Trophoblast cell (in vitro differentiated cells and primary cell): ENCODE measurements at regions not wholly inside any gene's neighbourhood (a gene's known extent, or its start where the extent isn't known, plus 50 kb on each side); places are given as distances from the start of the nearest gene placed in this dataset.

Experiments
- DNase-seq, 2 donors: peaks; one replicate each; pipeline ENCODE4 v3.0.0-alpha.2; 2016
- H2AFZ ChIP-seq: 2 replicates; pipeline ENCODE4 v1.6.1; 2013; ENCODE audit warnings: low read length, moderate library complexity, mild to moderate bottlenecking; ENCODE audit not compliant: insufficient read depth, poor library complexity
- H2AK5ac ChIP-seq: 2 replicates; pipeline ENCODE4 v1.6.1; 2013; ENCODE audit warnings: mild to moderate bottlenecking, low read length
- H2BK120ac ChIP-seq: 2 replicates; pipeline ENCODE4 v1.6.1; 2013; ENCODE audit warnings: low read length, mild to moderate bottlenecking, moderate library complexity; ENCODE audit not compliant: insufficient read depth, poor library complexity
- H2BK12ac ChIP-seq: 2 replicates; pipeline ENCODE4 v1.6.1; 2013; ENCODE audit warnings: mild to moderate bottlenecking, low read length, moderate library complexity
- H2BK5ac ChIP-seq: 2 replicates; pipeline ENCODE4 v1.6.1; 2013; ENCODE audit warnings: low read length, low read depth, moderate library complexity, mild to moderate bottlenecking; ENCODE audit not compliant: poor library complexity
- H3K14ac ChIP-seq: 2 replicates; pipeline ENCODE4 v1.6.1; 2013; ENCODE audit warnings: mild to moderate bottlenecking, low read length
- H3K18ac ChIP-seq: 2 replicates; pipeline ENCODE4 v1.6.1; 2013; ENCODE audit warnings: mild to moderate bottlenecking, low read length
- H3K23ac ChIP-seq: 2 replicates; pipeline ENCODE4 v1.6.1; 2013; ENCODE audit warnings: low read length
- H3K27ac ChIP-seq: 2 replicates; pipeline ENCODE4 v1.5.1; 2013; ENCODE audit warnings: low read depth, mild to moderate bottlenecking, inconsistent platforms, low read length, moderate library complexity
- H3K27me3 ChIP-seq: 2 replicates; pipeline ENCODE4 v1.6.1; 2013; ENCODE audit warnings: inconsistent platforms, mild to moderate bottlenecking, low read length, moderate library complexity; ENCODE audit not compliant: insufficient read depth
- H3K36me3 ChIP-seq, 2 experiments: 1 replicate in 1 of 2; 2 replicates in 1 of 2; pipeline ENCODE4 v1.6.1; 2013; ENCODE audit warnings: low read length in 2 of 2, mild to moderate bottlenecking in 2 of 2, moderate library complexity in 1 of 2; ENCODE audit not compliant: insufficient read depth in 2 of 2, control insufficient read depth in 1 of 2
- H3K4ac ChIP-seq: 2 replicates; pipeline ENCODE4 v1.6.1; 2013; ENCODE audit warnings: low read depth, mild to moderate bottlenecking, low read length, moderate library complexity
- H3K4me1 ChIP-seq, 2 experiments: 1 replicate in 1 of 2; 2 replicates in 1 of 2; pipeline ENCODE4 v1.6.1; 2013; ENCODE audit warnings: low read length in 2 of 2, mild to moderate bottlenecking in 2 of 2, moderate library complexity in 1 of 2; ENCODE audit not compliant: insufficient read depth in 2 of 2, control insufficient read depth in 1 of 2
- H3K4me2 ChIP-seq: 2 replicates; pipeline ENCODE4 v1.6.1; 2013; ENCODE audit warnings: inconsistent platforms, mild to moderate bottlenecking, low read length, moderate library complexity
- H3K4me3 ChIP-seq: 2 replicates; pipeline ENCODE4 v1.5.1; 2013; ENCODE audit warnings: mild to moderate bottlenecking, low read depth, low read length, inconsistent platforms
- H3K79me1 ChIP-seq: one replicate; pipeline ENCODE4 v1.6.1; 2013; ENCODE audit warnings: low read length
- H3K79me2 ChIP-seq: 2 replicates; pipeline ENCODE4 v1.6.1; 2013; ENCODE audit warnings: low read length, mild to moderate bottlenecking; ENCODE audit not compliant: control insufficient read depth, insufficient read depth, poor library complexity
- H3K9ac ChIP-seq: 2 replicates; pipeline ENCODE4 v1.6.1; 2013; ENCODE audit warnings: mild to moderate bottlenecking, low read length
- H3K9me3 ChIP-seq: 2 replicates; pipeline ENCODE4 v1.6.1; 2013; ENCODE audit warnings: low read depth, mild to moderate bottlenecking, control low read depth, inconsistent platforms, low read length; ENCODE audit not compliant: insufficient read depth
- H4K12ac ChIP-seq: 2 replicates; pipeline ENCODE4 v1.6.1; 2013; ENCODE audit warnings: low read depth, mild to moderate bottlenecking, low read length, moderate library complexity
- H4K8ac ChIP-seq: 2 replicates; pipeline ENCODE4 v1.6.1; 2013; ENCODE audit warnings: low read depth, mild to moderate bottlenecking, low read length, moderate library complexity
- H4K91ac ChIP-seq: one replicate; pipeline ENCODE4 v1.6.1; 2013; ENCODE audit warnings: low read depth, mild to moderate bottlenecking, low read length, moderate library complexity
- WGBS: extraction: QIAGEN DNeasy Blood & Tissue Kit; methylation state at CpG from one replicate; pipeline ENCODE4 v1.1.7; 2013; ENCODE audit warnings: missing lambda C conversion rate; ENCODE audit not compliant: insufficient read length, insufficient coverage; ENCODE audit errors: extremely low coverage; 5-methylcytosine and 5-hydroxymethylcytosine counted together

GRCh38 chr17:63250830-63251229 is 195.3 kb downstream of the CYB561 start:
- 100% methylated on average over 1 of the region's 3 CpGs for WGBS
- DNase-seq: no peak
- Histone ChIP-seq H4K8ac (no peak overlapping the region), H3K36me3 (peaks cover 2% of the 10 kb centered on the region in 2 experiments), H3K27ac (no peak overlapping the region), H3K79me2 (no peaks in the 10 kb centered on the region), H2BK5ac (no peak overlapping the region), H2BK120ac (no peak overlapping the region), H3K18ac (no peak overlapping the region), H2BK12ac (no peak overlapping the region), H3K4me3 (no peak overlapping the region), H3K4me1 (no peaks in the 10 kb centered on the region), H3K79me1 (no peaks in the 10 kb centered on the region), H3K9ac (no peak overlapping the region), H4K91ac (no peak overlapping the region), H3K4ac (no peak overlapping the region), H3K27me3 (no peaks in the 10 kb centered on the region), H4K12ac (no peak overlapping the region), H3K9me3 (no peaks in the 10 kb centered on the region), H2AK5ac (no peak overlapping the region), H2AFZ (no peak overlapping the region), H3K4me2 (no peak overlapping the region), H3K23ac (no peak overlapping the region), H3K14ac (no peak overlapping the region)

- DNase-seq: no peak
- Histone ChIP-seq H2BK120ac (no peak overlapping the region), H3K36me3 (peaks cover 6 to 8% of the 10 kb centered on the region in 2 experiments), H3K79me1 (no peaks in the 10 kb centered on the region), H3K27ac (no peak overlapping the region), H3K27me3 (no peaks in the 10 kb centered on the region), H3K4me1 (no peaks in the 10 kb centered on the region), H3K9ac (no peak overlapping the region), H3K14ac (no peak overlapping the region), H3K4me2 (no peak overlapping the region), H3K18ac (no peak overlapping the region), H4K8ac (no peak overlapping the region), H2BK5ac (no peak overlapping the region), H2AFZ (no peak overlapping the region), H4K12ac (no peak overlapping the region), H3K4me3 (no peak overlapping the region), H3K9me3 (no peaks in the 10 kb centered on the region), H2AK5ac (no peak overlapping the region), H4K91ac (no peak overlapping the region), H3K4ac (no peak overlapping the region), H3K23ac (no peak overlapping the region), H2BK12ac (no peak overlapping the region), H3K79me2 (peaks cover 2% of the 10 kb centered on the region)
- WGBS: no CpG with 5 or more reads among the region's 3 CpGs
Measured at GRCh38 chr17:63258785-63259184, 187.3 kb downstream of the CYB561 start.

- H3K79me1 ChIP-seq: no peaks in the 10 kb centered on the region
- H3K9ac ChIP-seq: no peak overlapping the region
- H3K4me2 ChIP-seq: no peak overlapping the region
- H2BK5ac ChIP-seq: no peak overlapping the region
- H3K79me2 ChIP-seq: peaks cover 2% of the 10 kb centered on the region
- WGBS: no CpG with 5 or more reads among the region's 5 CpGs
- H3K23ac ChIP-seq: no peak overlapping the region
- H4K91ac ChIP-seq: no peak overlapping the region
- no peak overlapping the region for H2AFZ ChIP-seq
- H3K4ac ChIP-seq: no peak overlapping the region
- H3K9me3 ChIP-seq: no peaks in the 10 kb centered on the region
- no peak overlapping the region for H2BK120ac ChIP-seq
- no peak overlapping the region for H3K14ac ChIP-seq
- no peak overlapping the region for H3K18ac ChIP-seq
- no peak overlapping the region for H2BK12ac ChIP-seq
- H3K36me3 ChIP-seq: peaks cover 11 to 12% of the 10 kb centered on the region in 2 experiments
- H3K4me3 ChIP-seq: no peak overlapping the region
- no peaks in the 10 kb centered on the region for H3K27me3 ChIP-seq
- H2AK5ac ChIP-seq: no peak overlapping the region
- no peaks in the 10 kb centered on the region for H3K4me1 ChIP-seq
- no peak for DNase-seq
- no peak overlapping the region for H4K8ac ChIP-seq
- H4K12ac ChIP-seq: no peak overlapping the region
- H3K27ac ChIP-seq: no peak overlapping the region
Measured at GRCh38 chr17:63262751-63263476, 183.2 kb downstream of the CYB561 start.

GRCh38 chr17:63265526-63265925 is 180.6 kb downstream of the CYB561 start:
- Histone ChIP-seq H3K14ac (no peak overlapping the region), H2BK120ac (no peak overlapping the region), H3K18ac (no peak overlapping the region), H3K4me2 (no peak overlapping the region), H3K79me1 (no peaks in the 10 kb centered on the region), H4K91ac (no peak overlapping the region), H3K9me3 (no peaks in the 10 kb centered on the region), H2BK5ac (no peak overlapping the region), H3K9ac (no peak overlapping the region), H3K27ac (no peak overlapping the region), H3K23ac (no peak overlapping the region), H2AK5ac (no peak overlapping the region), H3K4ac (no peak overlapping the region), H2AFZ (no peak overlapping the region), H4K8ac (no peak overlapping the region), H3K4me3 (no peak overlapping the region), H3K4me1 (no peaks in the 10 kb centered on the region), H3K27me3 (no peaks in the 10 kb centered on the region), H4K12ac (no peak overlapping the region), H3K36me3 (peaks cover 5 to 8% of the 10 kb centered on the region in 2 experiments), H3K79me2 (no peaks in the 10 kb centered on the region), H2BK12ac (no peak overlapping the region)
- no peak for DNase-seq
